ENCODE measurements at regions not wholly inside any gene's neighbourhood (a gene's known extent, or its start where the extent isn't known, plus 50 kb on each side); places are given as distances from the start of the nearest gene placed in this dataset.
"Not testable (repeated sequence)": the region's sequence is repeated elsewhere in the genome, so short reads cannot be mapped to it uniquely, and the experiment has no call there.

GRCh38 chr4:14348506-14348905, 653.8 kb upstream of the CPEB2 start:
- Mint-ChIP-seq H3K27me3 (ENCODE audit: unreplicated experiment) (no peaks in the 10 kb centered on the region), H3K9me3 (ENCODE audit: unreplicated experiment) (no peaks in the 10 kb centered on the region), H3K4me1 (ENCODE audit: unreplicated experiment) (peaks cover 2% of the 10 kb centered on the region), H3K27ac (ENCODE audit: unreplicated experiment) (no peak overlapping the region), H3K36me3 (ENCODE audit: low read depth, unreplicated experiment) (no peaks in the 10 kb centered on the region), H3K4me3 (ENCODE audit: unreplicated experiment) (no peak overlapping the region)
- no peak for TF ChIP-seq CTCF (IDR thresholded peaks at IDR 0.05; ENCODE audit: unreplicated experiment)
- DNase-seq (ENCODE audit: low spot score), result no peak

GRCh38 chr4:14358544-14359160, 643.6 kb upstream of the CPEB2 start:
- H3K27ac Mint-ChIP-seq (ENCODE audit: unreplicated experiment); H3K27me3 Mint-ChIP-seq (ENCODE audit: unreplicated experiment); H3K4me3 Mint-ChIP-seq (ENCODE audit: unreplicated experiment); H3K4me1 Mint-ChIP-seq (ENCODE audit: unreplicated experiment); H3K36me3 Mint-ChIP-seq (ENCODE audit: low read depth, unreplicated experiment); DNase-seq (ENCODE audit: low spot score); H3K9me3 Mint-ChIP-seq (ENCODE audit: unreplicated experiment): not testable (repeated sequence)

- Mint-ChIP-seq H3K27ac (ENCODE audit: unreplicated experiment) (no peak overlapping the region), H3K27me3 (ENCODE audit: unreplicated experiment) (no peaks in the 10 kb centered on the region), H3K4me3 (ENCODE audit: unreplicated experiment) (no peak overlapping the region), H3K9me3 (ENCODE audit: unreplicated experiment) (no peaks in the 10 kb centered on the region), H3K4me1 (ENCODE audit: unreplicated experiment) (no peaks in the 10 kb centered on the region), H3K36me3 (ENCODE audit: low read depth, unreplicated experiment) (no peaks in the 10 kb centered on the region)
- DNase-seq (ENCODE audit: low spot score), result no peak
- TF ChIP-seq CTCF (IDR thresholded peaks at IDR 0.05; ENCODE audit: unreplicated experiment), result no peak
These were observed 642.3 kb upstream of the CPEB2 start for GRCh38 chr4:14359991-14360390.

GRCh38 chr4:14361084-14361483, 641.2 kb upstream of the CPEB2 start:
- no peak overlapping the region for H3K4me3 Mint-ChIP-seq (ENCODE audit: unreplicated experiment)
- DNase-seq (ENCODE audit: low spot score), result no peak
- no peak for TF ChIP-seq CTCF (IDR thresholded peaks at IDR 0.05; ENCODE audit: unreplicated experiment)
- H3K27me3 Mint-ChIP-seq (ENCODE audit: unreplicated experiment), result no peaks in the 10 kb centered on the region
- no peak overlapping the region for H3K27ac Mint-ChIP-seq (ENCODE audit: unreplicated experiment)
- no peaks in the 10 kb centered on the region for H3K9me3 Mint-ChIP-seq (ENCODE audit: unreplicated experiment)
- H3K4me1 Mint-ChIP-seq (ENCODE audit: unreplicated experiment), result no peaks in the 10 kb centered on the region
- no peaks in the 10 kb centered on the region for H3K36me3 Mint-ChIP-seq (ENCODE audit: low read depth, unreplicated experiment)

- Mint-ChIP-seq H3K4me1 (ENCODE audit: unreplicated experiment) (no peaks in the 10 kb centered on the region), H3K9me3 (ENCODE audit: unreplicated experiment) (no peaks in the 10 kb centered on the region), H3K27ac (ENCODE audit: unreplicated experiment) (no peak overlapping the region), H3K27me3 (ENCODE audit: unreplicated experiment) (no peaks in the 10 kb centered on the region), H3K4me3 (ENCODE audit: unreplicated experiment) (no peak overlapping the region), H3K36me3 (ENCODE audit: low read depth, unreplicated experiment) (no peaks in the 10 kb centered on the region)
- TF ChIP-seq CTCF (IDR thresholded peaks at IDR 0.05; ENCODE audit: unreplicated experiment), result no peak
- no peak for DNase-seq (ENCODE audit: low spot score)
These were observed 639.9 kb upstream of the CPEB2 start for GRCh38 chr4:14362385-14362784.
